CMK (cell line): ENCODE measurements at regions not wholly inside any gene's neighbourhood (a gene's known extent, or its start where the extent isn't known, plus 50 kb on each side); places are given as distances from the start of the nearest gene placed in this dataset.

ENCODE experiments used
- DNase-seq: peaks from one replicate; pipeline ENCODE4 v3.0.0-alpha.2; 2010; ENCODE audit warnings: low read depth

DNA sequence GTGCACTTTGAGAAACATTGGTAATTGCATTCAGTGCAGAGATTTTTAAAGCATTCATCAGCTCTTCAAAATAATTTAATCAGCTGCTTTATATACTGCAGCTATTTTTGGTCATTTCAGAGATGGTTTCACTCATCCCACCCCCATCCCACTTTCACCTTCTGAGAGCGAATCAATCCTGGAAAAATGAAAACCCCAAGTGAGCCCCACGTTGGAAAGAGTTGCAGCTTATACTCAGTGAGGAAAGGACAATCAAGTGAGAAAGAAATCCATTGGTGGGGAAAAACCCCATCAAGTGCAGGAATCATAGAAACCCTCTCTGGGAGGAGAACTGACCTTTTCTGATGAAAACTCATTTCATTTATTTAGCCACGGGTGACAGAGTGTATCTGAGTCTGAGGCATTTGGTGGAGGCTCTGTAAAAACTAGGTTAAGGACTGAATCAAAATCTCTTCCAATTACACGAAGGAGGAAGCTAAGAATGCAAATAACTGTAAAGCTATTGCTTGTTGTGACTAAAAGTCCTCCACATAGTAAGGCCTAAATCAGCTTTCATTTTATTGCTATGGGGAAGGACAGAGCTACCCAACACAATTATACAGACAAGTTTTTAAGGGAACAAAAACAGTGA is 240.4 kb upstream of the PGRMC2 start:
- DNase-seq, result no peak

DNA sequence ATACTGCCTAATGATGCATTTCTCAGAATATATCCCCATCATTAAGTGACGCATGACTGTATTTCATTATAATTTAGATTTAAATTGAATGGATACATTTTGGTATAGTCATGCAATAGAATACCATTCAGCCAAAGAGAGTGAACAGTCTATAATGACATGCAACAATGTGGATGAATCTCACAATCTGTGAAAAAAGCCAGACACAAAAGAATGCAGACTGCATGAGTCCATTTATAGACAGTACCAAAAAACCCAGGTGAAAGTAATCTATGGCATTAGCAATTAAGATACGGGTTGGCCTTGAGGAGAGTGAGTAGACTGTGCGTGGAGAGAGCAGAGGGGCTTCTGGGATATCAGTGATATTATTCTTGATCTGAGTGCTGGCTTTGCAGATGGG is 239.7 kb upstream of the PGRMC2 start:
- no peak for DNase-seq

DNA sequence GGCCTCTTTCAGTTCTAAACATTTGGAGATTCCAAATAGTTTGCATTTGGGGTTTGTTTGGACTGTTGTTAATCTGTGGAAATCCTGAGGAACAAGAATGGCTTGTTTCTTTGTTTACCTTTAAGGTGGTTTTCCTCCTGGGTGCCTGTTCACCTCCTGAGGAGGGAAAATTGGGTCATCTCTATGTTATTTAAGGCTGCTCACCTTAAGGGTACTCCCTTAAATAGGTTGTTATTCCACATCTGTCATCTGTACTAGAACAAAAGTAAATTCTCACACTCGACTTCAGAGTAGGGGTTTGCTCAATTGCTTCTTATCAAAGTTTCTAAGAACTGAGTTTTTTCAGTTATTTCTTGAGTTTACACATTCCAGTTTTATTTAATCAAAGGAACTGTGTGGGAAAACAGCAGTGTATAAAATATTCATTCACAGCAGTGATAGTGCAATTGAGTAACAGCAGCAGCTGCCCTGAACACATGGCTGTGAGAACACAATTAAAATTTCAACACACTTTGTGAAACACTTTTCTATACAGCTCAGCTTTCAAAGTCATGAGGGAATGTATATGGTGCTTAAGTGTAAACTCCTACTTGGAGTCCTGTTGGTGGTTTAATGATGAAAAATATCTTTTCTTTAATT is 238.5 kb upstream of the PGRMC2 start:
- DNase-seq, result no peak

DNA sequence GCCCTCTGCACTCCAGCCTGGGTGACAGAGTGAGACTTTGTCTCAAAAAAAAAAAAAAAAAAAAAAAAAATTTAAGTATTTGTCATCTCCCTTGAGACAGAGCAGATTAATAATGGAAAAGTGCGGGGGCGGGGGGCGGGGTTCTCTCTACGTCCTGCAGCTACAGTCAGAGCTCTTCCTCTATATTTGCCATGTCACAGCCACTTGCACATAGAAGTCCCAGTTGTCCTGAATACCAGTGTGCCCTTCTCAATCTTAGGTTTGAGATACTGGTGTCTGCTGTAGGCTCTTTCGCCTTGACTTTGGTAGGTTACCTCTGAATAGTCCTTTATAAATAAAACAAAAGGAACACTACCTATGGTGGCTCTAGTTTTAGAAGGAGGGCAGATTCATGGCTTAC is 237.8 kb upstream of the PGRMC2 start:
- DNase-seq, result no peak

DNA sequence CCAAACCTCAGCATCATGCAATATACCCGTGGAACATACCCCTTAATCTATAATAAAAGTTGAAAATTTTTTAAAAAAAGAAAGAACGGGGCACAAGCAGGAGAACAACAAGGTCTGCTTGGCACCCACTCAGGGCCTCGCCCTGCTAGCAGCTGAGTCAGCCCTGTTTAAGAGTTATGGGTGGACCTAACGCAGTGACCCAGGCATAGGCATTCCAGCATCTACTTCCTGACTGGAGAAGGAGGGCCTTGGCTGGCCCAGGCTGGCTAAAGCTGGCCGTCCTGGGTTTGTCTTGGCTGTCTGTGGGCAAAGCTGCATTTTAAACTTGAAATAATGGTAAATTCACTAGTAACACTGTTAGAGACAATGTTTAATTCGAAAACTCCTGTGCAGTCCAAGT is 236.7 kb upstream of the PGRMC2 start:
- no peak for DNase-seq

DNA sequence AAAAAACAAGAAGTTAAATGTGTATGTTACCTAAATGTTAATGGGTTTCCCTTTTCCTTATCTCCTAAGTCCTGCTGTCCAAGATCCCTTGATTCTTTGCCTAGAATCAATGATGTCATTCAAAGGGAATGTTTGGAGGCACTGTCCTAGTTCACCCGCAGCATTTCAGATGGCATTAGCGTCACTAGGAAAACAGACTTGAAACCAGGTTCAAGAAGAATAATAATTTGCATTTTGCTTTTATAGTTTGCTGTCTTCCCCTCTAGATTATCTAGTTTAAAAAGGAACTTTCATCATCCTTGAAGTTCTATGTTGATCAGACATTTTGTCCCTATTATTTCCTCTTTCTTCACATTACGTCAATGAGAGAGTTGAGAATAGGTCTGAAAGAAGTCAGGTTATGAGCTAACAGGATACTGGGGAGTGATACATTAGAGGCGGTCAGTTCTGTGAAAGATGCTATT is 234.1 kb upstream of the PGRMC2 start:
- no peak for DNase-seq

DNA sequence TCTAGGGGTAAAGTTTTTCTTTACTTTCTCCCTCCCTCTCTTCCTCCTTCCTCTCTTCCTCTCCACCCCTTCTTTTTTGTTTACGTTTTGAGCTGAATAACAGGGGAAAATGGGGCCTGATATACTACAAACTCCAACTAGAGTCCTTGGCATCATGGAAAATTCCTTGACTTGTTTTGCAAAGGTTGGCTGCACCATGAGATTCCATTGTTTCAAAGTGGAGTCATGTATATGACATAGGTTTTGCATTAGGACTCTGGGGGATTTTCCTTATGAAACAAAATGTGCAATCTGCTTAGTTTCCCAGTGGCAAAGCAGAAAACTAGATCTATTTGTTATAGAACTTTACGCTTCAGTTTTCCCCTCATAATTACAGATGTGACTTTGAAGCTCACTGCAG is 233.5 kb upstream of the PGRMC2 start:
- DNase-seq, result no peak

DNA sequence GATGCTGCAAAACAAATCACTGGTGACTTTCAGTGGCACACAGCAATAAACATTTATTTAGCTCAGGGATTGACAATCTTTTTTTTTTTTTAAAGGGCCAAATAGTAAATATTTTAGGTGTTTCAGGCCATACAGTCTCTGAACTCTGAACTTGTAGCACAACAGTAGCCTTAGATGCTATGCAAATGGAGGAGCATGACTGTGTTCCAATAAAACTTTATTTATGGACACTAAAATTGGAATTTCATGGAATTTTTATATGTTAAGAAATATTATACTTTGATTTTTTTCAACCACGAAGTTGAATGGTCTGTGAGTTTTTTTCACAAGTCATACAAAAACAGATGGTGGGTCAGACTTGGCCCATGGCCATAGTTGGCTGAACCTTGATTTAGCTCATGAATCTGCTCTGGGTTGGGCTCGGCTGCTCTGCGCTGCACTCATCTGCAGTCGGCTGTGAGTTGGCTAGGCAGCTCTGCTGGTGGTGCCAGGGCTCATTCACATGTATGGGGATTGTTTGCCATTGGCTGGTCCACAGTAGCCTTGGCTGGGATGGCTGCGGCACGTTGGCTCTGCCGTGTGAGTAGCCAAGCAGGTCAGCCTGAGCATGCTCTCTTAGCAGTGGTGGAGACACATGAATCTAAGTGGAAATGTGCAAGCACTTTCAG is 231.7 kb upstream of the PGRMC2 start:
- DNase-seq, result no peak

DNA sequence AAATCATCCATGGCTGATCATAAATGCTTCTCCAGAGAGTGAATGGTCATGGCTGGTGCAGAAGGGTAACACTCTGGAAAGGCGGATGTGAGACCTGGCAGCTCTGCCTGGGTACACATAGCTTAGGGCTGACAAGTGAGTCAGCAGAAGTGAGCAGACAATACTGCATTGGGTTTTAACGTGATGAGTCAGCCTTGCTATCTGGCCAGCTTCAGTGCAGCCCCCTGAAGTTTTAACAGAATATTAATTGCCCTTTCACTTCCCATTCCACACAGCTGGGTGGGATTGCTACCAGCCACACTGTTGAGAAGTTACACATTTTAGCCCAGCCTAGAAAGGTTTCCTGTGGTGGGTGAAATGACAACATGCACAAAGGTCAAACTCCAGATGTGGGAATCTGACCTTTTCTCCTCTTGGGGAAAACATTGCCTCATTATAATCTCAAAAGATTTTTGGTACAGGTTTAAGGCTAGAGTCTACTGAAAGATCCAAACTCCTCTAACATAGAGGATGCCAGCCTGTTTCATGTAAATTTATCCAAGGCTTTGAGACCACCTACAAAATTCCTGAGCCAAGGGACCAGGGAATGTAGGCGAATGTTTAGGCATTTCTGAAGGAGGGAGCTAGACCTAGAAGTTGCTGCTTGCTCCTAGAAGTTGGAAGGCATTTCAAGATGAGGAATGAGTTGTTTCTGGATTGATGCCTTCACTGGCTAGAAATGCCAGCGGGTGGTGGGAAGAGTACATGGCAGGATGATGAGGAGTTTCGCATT is 230.3 kb upstream of the PGRMC2 start:
- peak; percentile 72 for DNase-seq

DNA sequence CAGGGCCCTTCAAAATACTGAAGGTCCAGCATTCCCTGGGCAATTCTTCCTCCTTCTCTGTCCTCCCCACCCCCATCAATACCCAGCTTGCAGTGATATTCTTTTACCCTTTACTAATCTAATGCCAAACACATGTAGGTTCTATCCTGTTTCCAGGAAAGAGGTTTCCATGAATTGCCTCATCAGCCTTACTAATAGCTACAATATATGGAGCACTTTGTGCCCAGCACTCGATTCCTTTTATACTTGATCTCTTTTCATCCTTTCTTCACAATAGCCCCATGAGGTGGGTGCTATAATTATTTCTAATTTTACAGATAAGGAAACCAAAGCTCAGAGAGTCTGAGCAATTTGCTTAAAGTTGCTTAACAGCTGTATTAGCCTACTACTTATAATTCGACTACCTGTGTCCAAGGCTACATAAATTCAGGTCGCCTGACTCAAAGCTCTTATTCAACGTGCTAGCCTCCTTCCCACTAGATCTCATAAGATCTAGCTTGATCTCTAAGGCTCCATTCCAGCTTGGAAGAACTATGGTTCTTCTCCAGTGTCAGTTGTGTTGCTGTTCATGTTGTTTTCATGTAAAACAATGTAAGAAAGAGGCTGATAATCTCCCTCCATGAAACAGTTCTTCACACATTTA is 229.6 kb upstream of the PGRMC2 start:
- no peak for DNase-seq

DNA sequence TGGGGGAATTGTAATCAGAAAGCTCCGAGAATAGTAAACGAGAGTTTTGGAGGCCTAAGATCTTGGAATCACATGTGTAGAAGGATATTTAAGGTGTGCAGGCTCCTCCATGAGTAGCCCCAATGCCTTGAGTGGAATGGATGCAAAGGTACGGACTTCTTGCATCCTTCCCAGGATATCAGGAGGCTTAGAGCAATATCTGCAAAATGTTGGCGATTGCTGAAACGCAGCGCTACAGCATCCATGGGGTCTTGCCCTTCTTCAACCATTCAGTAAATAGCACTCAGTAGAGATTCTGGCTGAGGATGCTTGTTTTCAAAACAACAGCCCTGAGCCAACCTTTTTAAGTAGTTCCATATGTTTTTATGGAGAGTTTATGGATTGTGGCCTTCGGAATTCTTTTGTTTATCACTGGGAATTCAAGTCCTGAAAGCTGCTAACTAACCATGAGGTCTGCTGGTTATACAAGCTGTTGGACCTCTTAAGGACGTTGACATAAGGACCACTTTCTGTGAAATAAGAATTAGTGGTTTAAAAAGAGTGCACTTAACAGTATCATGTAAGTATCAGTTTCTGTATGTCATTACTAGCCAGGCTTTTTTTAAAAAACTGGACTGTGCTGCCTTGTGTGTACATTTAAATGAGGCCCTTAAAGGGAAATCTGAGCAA is 228.8 kb upstream of the PGRMC2 start:
- DNase-seq, result no peak

DNA sequence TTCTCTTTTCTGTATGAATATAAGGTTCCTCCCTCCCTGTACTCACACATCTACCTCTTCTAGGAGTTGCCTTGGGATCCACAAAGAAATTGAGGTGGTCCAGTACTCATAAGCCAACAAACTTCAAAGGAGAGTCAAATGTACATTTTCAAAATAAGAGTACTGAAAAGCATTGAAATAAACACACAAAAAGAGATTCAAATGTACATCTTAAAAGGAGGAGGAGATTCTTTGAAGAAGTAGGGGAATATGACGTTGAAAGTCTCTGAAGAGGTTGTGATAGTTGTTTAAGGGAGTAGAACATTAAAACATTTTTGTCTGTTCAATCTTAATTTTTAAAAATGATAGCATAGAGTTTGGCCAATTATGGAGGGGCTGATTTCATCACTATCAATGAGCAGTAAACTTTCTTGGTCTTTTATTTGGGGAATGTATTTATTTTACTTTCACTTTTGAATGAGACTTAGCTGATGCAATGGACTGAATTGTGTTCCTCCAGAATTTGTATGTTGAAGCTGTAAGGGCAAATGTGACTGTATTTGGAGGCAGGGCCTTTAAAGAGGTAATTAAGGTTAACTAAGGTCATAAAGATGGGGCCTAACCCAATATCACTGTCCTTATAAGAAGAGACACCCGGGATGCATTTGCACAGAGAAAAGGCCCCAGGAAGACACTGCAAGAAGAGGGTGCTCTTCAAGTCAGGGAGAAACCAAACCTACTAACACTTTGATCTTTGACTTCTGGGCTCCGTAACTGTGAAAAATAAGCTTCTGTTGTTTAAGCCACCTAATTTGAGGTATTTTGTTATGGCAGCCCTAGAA is 226.3 kb upstream of the PGRMC2 start:
- DNase-seq, result no peak

DNA sequence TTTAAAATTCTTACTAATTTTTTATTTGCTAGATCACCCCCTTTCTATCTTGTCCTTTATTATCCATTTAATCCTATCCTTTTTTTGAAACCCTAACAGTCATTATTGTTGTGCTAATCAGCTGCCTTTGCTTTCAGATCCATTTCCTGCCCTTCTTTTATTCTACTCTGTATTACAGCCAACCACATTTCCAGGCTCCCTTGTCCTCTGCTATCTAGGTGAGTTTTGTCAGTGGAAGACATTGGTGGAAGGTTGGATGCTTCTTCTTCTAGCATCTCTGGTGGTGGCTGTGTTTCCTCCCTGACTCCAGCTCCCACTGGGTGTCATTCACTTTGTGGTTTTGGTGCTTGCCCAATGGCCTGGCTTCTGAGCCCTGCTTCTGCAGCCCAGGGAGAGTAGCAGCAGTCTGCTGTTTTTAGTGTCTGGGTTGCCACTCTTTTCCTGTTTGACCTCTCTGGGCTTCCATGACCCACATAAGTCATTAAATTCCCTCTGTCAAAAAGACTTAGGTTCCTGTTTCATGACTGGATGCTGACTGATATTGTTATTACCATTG is 225.2 kb upstream of the PGRMC2 start:
- no peak for DNase-seq

DNA sequence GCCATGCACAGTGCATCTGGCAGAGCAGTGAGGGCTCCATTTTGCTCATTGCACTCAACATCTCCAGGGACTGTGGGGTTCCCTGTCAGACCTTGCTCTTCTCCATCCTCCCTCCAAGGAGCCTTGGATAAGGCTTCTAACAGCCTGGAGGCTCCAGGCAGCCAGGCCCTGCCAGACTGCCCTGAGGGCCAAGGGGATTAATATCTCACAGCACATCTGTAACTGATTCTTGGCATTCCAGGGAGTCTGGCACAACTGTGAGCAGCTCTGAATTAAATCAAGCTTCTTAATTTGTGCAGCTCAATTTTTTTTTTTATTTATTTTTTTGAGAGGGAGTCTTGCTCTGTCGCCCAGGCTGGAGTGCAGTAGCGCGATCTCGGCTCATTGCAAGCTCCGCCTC is 224.5 kb upstream of the PGRMC2 start:
- DNase-seq, result no peak

DNA sequence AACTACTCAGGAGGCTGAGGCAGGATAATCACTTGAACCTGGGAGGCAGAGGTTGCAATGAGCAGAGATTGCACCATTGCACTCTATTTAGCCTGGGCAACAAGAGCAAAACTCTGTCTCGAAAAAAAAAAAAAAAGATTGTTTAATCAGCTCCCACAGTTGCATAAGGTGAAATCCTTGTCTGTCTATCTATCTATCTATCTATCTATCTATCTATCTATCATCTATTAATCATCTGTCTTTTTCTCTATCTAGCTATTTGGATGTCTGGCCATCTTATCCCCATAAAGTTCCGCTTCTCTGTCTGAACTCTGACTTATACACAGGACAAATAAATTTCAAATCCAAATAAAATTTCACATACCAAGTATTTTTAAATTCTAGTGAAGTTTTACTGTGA is 223.2 kb upstream of the PGRMC2 start:
- no peak for DNase-seq

DNA sequence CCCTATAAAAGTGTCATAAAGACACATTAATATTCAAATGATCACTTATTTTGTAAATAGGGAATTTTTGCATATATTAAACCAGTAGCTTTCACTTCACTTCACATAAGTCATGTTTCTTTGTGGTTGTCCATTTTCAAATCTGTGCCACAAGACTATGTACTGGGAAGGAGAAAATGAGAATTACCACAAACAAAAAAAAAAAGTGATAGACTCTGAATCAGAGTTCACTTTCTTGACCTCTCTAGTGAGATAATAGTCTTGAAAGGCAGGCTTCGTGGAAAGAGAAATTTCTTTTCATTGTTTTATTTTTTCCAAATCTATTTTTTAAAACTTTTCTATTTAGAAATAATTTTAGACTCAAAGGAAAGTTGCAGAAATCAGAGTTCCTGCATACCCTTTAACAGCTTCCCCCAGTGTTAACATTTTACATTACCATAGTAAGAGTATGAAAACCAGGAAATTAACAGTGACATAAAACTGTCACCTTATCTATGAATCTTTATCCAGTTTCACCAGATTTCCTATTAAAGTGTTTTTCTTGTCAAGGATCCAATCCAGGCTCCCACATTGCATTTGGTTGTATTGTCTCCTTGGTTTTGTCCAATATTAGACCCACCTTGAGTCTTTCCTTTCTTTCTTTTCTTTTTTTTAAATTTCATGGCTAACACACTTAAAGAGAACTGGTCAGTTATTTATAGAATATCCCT is 215.4 kb upstream of the PGRMC2 start:
- DNase-seq, result no peak

DNA sequence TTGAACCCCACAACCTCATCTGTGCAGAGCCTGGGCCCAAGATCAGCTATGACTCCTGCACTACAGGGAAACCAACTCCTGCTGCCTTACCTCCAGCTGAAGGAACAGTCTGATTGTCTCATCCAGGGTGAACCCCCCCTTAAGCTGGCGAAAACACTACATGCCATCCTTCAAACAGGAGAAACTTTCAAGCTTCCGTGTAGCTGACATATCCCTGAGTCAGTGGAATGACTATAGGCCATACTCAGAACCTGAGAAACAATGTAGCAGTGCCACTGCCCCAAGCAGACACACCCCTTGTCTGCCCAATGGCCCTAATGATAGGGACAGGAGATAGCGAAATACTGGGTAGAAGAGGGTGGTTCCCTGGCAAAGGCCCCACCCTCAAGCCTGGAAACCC is 213.6 kb upstream of the PGRMC2 start:
- no peak for DNase-seq

DNA sequence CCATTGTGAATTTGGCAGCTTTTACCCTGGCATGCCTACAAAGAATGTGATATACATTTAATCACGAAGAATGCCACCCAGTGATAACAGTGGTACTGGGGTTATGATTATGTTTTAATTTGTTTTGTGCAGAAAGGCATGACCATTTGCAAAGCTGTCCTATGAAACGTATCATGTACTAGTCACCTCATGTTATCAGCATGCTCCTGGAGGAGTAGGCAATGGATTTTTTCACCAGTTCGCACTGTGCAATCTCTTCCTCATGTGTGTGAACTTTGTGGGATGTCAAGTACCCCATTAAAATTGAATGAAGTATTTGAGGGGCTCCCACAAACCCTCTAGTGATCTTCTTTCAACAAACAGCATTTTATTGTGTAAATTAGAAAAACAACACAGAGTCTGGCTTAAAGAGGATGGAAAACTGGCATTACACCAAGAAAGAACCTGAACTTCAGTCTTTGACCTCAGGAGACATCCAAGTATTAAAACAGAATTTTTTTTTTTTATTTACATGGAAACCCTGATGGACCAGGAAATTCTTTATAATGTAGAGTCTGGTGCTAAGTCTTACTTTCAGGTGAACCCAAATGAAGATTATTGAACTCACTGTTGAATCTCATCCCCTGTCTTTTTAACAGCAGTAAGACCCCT is 200.6 kb upstream of the PGRMC2 start:
- no peak for DNase-seq

DNA sequence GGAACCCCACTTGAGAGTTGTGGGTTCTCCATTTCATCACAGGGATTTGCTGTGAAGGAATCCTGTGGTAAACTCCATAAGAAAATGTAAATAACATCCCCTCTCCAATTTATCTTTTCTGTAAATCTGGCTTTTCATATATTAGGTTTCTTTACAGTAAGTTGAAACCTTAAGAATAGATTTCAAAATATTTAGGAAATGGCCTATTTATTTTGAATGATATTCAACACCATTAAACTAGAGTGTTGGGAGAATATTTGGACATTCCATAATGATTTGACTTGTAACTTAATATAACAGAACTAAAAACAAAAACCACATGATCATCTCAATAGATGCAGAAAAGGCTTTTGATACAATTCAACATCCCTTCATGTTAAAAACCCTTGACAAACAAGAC is 197.3 kb upstream of the PGRMC2 start:
- no peak for DNase-seq
